ENCODE measurements at regions not wholly inside any gene's neighbourhood (a gene's known extent, or its start where the extent isn't known, plus 50 kb on each side); places are given as distances from the start of the nearest gene placed in this dataset.

- intact Hi-C loops (cut with micrococcal nuclease), result no loop called here
Measured at GRCh38 chr3:66673293-66673692, 172.5 kb upstream of the LRIG1 start.

- intact Hi-C loops (cut with micrococcal nuclease), result no loop called here
Measured at GRCh38 chr3:66675366-66675765, 174.5 kb upstream of the LRIG1 start.

GRCh38 chr3:66692042-66692765 is 191.4 kb upstream of the LRIG1 start:
- intact Hi-C loops (cut with micrococcal nuclease), result no loop called here

GRCh38 chr3:66692766-66693150 is 191.9 kb upstream of the LRIG1 start:
- intact Hi-C loops (cut with micrococcal nuclease), result no loop called here

- intact Hi-C loops (cut with micrococcal nuclease), result no loop called here
Measured at GRCh38 chr3:66693461-66694031, 192.7 kb upstream of the LRIG1 start.

GRCh38 chr3:66702126-66702525 is 201.3 kb upstream of the LRIG1 start:
- intact Hi-C loops (cut with micrococcal nuclease), result no loop called here

- intact Hi-C loops (cut with micrococcal nuclease), result no loop called here
Measured at GRCh38 chr3:66703501-66703900, 202.7 kb upstream of the LRIG1 start.

- intact Hi-C loops (cut with micrococcal nuclease), result no loop called here
Measured at GRCh38 chr3:66705076-66705475, 204.3 kb upstream of the LRIG1 start.

GRCh38 chr3:66706890-66707289 is 206.1 kb upstream of the LRIG1 start:
- intact Hi-C loops (cut with micrococcal nuclease), result no loop called here

- intact Hi-C loops (cut with micrococcal nuclease), result no loop called here
Measured at GRCh38 chr3:66709532-66709931, 208.7 kb upstream of the LRIG1 start.

- intact Hi-C loops (cut with micrococcal nuclease), result no loop called here
Measured at GRCh38 chr3:66712210-66712609, 211.4 kb upstream of the LRIG1 start.

GRCh38 chr3:66713921-66714320 is 213.1 kb upstream of the LRIG1 start:
- intact Hi-C loops (cut with micrococcal nuclease), result no loop called here

GRCh38 chr3:66715806-66716205 is 215.0 kb upstream of the LRIG1 start:
- intact Hi-C loops (cut with micrococcal nuclease), result no loop called here

- intact Hi-C loops (cut with micrococcal nuclease), result no loop called here
Measured at GRCh38 chr3:66717806-66718205, 217.0 kb upstream of the LRIG1 start.

GRCh38 chr3:66719796-66720356 is 219.1 kb upstream of the LRIG1 start:
- intact Hi-C loops (cut with micrococcal nuclease), result no loop called here

GRCh38 chr3:66720508-66720907 is 219.7 kb upstream of the LRIG1 start:
- intact Hi-C loops (cut with micrococcal nuclease), result no loop called here

- intact Hi-C loops (cut with micrococcal nuclease), result no loop called here
Measured at GRCh38 chr3:66722675-66723074, 221.9 kb upstream of the LRIG1 start.

- intact Hi-C loops (cut with micrococcal nuclease), result no loop called here
Measured at GRCh38 chr3:66723231-66723630, 222.4 kb upstream of the LRIG1 start.

GRCh38 chr3:66729687-66730393 is 229.0 kb upstream of the LRIG1 start:
- intact Hi-C loops (cut with micrococcal nuclease), result no loop called here

- intact Hi-C loops (cut with micrococcal nuclease), result no loop called here
Measured at GRCh38 chr3:66738625-66739365, 238.0 kb upstream of the LRIG1 start.

GRCh38 chr3:66740260-66740659 is 239.4 kb upstream of the LRIG1 start:
- intact Hi-C loops (cut with micrococcal nuclease), result no loop called here

GRCh38 chr3:66744521-66744920 is 243.7 kb upstream of the LRIG1 start:
- intact Hi-C loops (cut with micrococcal nuclease), result no loop called here

Data from T-helper 2 cell treated with Interferon-gamma antibody and Interleukin-4, amounts not matched to agents 100 ng/mL and 5 ng/mL, for 36 hours (primary cell).